HG02938 (cell line): ENCODE measurements at regions not wholly inside any gene's neighbourhood (a gene's known extent, or its start where the extent isn't known, plus 50 kb on each side); places are given as distances from the start of the nearest gene placed in this dataset.

ENCODE experiments used
- ATAC-seq: cut with Tn5 transposase; IDR thresholded peaks from one replicate; pipeline ENCODE4 v1.9.1; 2021; ENCODE audit warnings: mild to moderate bottlenecking, moderate library complexity; ENCODE audit not compliant: unreplicated experiment

DNA sequence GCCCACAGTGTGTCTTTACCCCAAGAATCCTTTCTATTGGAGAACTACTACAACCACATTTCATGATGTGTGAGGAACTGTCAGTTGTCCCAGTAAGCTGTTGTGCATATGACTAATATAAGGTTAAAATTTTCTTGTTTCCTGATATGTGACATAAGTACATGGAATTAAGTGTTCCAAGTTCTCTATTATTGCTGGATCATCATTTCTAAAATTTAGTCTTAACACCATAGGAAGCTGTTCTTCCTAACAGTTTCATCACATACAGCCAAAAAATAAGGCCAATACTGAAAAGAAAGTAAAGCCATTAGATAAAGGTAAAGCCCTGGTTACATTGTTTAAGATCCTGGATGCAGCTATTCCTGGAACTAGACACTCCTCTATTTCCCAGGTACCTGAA lies 620.9 kb upstream of the CDH8 start:
- no peak for ATAC-seq

DNA sequence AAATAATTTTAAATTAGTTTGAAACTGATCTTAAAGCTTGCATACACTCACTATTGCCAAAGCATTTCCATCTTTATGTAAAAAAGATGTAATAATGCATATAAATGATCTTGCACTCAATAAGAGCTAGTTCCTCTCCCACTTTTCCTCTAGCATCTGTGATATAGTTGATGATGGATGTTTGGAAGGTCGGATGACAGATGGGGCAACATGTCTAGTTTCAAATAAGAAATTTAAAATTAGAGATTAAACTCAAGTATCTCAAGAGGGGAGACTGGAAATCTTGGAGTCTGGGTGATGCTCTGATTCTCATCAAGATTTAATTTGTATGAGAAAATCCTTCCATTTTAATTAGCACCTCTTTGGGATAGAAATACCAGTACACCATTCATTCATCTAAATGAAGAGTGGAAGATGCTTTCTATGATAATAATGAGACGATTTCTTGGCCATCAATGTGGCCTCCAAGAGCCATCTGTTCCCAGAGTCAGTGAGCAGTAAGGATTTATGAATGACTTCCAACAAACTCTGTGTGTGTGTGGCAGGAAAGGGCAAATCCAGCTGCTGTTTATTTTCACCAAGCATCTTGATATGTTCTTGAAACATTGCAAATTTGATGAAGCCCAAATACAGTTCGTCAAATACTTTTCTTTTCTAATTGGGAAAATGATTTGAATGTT lies 616.3 kb upstream of the CDH8 start:
- no peak for ATAC-seq

DNA sequence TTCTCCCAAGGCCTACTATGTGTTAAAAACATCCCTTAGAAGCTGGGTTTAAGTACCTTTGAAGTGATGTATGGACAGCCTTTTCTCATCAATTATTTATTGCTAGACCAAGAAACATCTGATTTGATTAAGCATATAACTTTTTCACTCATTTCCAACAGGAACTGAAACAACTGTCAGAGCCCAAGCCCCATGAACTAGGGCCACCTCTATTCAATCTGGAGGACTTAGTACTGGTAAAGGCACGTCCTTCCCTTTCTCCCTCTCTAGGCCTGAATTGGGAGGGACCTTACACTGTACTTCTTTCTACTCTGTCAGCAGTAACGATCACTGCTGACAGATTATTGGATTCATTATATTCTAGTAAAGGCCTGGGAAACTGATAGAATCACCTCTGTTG lies 612.0 kb upstream of the CDH8 start:
- ATAC-seq: no peak

DNA sequence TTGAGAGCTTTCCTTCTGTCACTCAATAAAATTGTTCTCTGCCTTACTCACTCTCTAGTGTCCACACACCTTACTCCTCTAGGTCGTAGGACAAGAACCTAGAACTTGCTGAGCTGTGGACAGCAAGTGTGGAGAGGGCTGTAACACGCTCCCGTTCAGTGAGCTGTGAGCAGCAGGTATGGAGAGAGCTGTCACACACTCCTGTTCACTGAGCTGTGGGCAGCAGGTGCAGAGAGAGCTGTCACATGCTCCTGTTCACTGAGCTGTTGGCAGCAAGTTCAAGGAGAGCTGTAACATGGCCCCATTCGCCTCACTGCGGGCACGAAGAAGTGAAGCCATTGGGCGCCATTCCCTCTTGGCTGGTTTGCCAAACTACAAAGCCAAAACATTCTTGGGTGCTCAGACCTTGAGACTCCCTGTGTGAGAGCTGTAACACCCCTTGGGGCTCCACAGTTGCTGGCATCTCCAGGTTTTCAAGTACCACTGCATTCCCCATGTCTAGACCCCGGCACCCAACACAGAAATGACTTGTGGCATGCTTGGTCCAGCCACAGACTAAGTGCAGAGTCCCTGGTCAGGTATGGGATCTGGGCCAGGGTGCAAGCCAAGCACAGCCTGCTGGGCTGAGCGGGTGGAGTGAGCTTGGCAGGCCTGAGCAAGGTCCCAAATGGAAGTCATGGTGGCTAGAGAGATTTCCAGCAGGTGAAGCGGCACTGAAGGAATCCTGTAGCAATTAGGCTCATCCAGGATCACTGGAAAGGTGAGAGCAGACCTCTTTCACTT lies 608.0 kb upstream of the CDH8 start:
- no peak for ATAC-seq

DNA sequence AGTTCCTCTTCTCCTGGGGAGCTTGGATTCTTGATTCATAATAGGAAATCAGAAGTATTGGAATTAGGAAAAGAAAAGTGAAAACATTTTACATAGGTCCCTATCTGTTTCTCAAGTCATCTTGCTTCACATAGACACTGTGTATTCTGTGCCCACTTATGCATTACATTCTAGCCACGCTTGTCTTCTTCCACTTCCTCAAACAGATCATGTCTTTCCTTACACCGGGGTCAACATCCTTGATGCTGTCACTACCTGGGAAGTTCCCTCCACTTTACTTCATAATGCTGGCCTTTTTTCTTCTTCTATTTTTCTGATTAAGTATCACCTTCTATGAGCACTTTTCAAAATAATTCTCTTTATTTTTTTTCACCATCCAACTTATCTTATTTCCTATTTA lies 606.4 kb upstream of the CDH8 start:
- ATAC-seq: no peak

DNA sequence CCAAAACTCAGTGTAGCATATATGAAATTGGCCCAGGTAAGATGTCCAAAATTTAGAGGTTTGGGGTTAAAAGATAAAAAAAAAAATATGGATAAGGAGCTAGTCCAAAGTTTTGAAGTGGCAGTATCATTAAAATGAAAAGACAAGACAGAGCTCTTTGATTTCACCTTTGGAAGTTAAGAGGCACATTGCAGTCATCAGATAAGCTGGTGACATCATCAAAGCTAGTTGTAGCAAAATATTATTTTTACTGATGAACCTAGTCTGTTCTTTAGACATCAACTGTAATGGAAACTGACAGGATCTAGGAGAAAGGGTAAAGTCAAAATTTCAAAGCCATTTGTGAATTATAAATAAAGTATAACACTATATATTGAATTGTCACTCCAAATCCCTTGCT lies 603.7 kb upstream of the CDH8 start:
- no peak for ATAC-seq

DNA sequence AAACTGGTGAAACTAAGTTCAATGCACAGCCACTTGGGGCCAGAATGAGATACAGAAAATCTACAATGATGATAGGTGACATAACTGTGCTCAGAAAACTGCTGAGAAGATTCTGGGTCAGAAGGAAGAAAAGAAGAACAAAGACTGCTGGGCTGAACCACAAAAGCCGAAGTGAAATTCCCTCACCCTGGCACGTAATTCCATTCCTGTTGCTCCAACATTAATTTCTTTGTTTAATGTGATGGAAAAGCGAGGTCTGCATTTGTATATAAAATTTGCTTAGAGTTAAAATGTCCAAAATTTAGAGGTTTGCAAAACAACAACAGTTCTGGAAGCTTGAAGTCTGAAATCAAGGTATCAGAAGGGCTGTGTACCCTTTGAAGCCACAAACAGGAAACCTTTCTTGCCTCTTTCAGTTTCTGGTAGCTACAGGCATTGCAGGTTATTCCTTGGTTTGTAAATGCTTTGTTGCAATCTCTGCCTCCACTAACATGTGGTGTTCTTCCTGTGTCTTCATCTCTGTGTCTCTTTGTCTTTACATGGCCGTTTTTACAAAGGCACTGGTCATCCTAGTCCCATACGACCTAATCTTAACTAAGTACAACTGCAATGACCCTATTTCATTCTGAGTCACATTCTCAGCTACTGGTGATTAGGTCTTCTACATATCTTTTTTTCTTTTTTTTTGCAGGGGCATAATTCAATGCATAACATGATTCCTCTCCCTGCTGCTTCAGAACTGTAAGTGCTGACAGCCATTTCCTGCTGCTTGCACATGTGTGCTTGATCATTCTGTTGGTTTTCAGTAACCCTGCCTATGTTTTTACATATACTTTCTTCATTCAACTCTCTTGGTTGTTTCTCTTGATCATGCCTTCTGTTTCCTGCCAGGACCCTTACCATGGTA lies 603.0 kb upstream of the CDH8 start:
- peak; percentile 80 for ATAC-seq

DNA sequence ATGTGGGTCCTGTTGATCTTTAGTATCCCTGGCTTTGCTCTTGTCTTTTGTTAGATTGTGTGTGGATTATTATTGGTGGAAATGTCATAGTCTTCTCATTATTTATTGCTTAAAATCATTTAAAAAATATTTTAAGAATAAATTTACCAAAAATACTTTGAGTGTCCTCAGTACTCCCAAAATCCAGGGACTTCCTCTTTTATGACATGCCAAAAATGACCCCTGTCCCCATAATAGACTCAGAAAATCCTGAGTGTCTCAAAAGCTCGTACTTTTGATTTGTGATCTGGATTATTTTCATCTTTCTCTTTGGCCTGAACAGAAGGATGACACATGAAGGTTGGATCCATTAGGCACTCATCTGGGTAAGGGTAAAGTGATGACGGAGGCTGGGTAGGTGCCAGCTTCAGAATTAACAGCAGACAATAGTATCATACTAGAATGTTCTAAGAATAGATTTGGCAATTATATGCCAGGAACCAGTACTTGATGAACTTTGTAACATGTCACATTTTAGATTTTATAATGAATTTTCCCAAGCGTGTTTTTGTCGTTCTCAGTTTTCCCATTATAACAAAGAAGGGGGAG lies 602.2 kb upstream of the CDH8 start:
- no peak for ATAC-seq

DNA sequence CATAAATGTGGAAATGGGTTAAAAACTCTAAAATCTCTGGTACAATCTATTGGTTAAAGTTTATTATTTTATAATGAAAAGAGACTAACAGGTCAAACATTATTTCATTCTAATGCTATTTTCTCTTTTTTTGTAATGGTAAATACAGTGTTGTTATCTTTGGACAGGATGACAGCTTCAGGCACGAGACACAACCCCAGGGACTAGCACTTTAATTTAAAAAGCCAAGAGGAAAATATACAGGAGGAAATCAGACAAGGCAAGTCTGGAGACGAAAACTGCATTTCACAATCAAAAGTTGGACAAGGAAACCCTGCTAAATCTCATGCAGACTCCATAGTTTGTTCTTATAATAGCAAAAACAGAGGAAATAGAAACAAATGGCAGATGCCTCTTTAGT lies 589.1 kb upstream of the CDH8 start:
- no peak for ATAC-seq

DNA sequence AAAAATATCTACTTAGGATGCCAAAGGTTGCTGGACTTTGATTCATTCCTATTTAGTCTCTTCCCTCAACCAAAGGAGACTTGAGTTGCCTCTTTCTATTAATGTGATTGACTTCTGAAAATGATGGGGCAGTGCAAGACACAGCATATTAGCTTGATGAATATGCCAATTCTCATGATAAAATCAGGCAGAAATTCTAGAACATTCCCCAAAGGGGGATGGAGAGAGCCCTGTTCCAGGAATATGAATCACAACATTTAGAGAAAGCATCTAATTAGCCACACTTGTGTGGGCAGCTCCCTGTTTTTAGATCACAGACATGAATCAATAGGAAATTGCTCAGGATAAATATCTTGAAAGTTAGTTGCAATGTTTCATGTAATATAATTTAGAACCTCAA lies 584.0 kb upstream of the CDH8 start:
- no peak for ATAC-seq

DNA sequence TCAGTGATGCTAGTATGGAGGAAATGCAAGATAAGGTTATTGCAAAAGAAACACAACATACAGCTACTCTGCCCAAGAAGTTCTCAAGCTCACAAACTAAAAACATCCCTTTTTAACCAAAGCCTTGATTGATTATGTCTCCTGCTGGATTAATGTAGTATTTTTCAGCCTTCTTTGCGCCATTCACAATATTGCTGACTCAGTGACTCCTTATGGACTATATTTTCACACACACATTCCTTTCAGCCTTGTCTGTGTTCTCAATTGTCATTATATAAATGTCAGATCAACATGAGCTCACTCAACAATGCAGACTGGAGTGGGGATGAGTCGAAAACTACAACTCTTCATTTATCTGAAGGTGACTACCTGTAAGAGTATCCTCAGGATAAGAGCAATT lies 579.3 kb upstream of the CDH8 start:
- ATAC-seq: no peak

DNA sequence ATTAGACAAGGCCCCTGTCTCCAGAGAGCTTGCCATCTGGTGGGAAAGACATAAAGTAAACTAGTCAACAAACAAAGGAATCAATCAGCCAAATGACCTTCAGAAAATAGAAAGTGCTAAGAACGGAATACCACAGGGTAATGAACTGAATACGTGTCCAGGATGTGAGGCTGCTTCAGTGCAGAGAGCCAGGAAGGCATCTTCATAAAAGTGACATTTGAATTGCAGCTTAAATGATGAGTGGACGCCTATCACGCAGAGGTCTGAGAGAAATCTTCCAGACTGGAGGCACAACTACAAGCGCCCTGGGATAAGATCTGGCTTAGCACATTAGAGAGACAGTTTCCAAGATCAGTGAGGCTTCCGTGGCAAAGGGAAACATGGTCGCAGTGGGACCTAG lies 574.1 kb upstream of the CDH8 start:
- no peak for ATAC-seq

DNA sequence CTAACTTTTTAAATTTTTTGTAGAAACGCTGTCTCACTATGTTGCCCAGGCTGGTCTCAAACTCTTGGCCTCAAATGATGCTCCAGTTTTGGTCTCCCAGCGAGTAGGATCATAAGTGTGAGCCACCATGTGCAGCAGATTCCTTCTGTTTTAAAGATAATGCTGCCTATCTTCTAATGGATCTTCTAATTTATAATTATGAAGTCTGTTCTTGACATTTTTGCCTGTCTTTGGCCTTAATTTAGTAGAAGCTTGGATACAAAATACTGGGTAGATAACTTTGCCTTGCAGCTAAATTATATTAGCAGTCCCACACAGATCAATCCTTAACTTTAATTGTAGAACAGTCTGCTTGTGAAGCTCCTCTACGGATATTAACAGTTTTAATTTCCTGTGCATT lies 566.6 kb upstream of the CDH8 start:
- ATAC-seq: no peak

DNA sequence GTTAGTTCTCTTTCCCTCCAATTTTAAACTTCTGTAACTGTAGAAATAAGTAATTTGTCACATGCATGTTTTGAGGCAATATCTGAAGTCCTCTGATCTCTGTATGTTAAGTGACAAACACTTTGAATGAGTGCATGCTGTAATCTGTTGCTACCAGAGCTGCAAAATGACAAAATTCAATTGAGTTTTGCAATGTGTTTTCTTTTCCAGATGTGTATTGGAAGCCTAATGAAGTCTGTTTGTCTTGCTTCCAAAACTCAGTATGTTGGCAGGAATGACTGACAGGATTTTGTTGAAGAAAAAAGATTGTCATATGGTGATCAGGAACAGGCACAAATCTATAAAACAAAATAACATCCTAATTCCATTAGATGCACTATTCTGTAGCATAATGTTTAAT lies 561.6 kb upstream of the CDH8 start:
- no peak for ATAC-seq

DNA sequence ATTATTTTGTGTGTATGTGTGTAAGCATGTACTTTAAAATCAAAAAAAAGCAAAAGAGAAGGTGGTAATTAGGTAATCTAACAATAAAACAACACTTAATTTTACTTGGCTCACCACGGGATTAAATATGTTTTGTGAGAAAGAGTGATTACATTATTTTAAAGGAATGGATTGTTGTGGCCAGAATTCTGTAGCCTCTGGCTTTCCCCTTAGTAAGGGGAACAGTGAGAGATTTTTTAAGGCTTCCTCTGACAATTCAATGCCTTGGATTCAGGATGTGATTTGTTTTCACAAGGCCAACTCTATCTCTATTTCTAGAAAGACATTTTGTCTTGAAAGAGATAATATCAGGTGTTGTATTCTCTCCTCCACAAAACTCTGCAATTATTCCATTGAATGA lies 560.3 kb upstream of the CDH8 start:
- no peak for ATAC-seq

DNA sequence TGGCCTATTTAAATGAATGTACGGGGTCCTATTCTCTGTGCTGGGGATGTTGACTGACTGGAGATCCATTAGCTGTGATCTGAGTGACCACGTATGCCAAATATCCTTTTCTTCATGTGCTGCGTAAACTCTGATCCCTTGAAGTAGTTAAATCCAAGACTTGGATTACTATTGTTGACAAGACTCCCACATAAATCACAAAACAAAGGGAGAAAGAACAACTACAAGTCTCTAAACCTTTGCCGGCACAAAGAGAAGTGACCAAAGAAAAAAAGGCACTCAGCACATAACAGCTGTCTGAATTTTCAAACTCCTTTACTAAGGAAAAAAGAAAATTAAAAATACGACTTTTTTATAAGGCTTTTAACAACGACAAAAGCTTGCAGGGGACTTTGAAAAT lies 559.9 kb upstream of the CDH8 start:
- no peak for ATAC-seq

DNA sequence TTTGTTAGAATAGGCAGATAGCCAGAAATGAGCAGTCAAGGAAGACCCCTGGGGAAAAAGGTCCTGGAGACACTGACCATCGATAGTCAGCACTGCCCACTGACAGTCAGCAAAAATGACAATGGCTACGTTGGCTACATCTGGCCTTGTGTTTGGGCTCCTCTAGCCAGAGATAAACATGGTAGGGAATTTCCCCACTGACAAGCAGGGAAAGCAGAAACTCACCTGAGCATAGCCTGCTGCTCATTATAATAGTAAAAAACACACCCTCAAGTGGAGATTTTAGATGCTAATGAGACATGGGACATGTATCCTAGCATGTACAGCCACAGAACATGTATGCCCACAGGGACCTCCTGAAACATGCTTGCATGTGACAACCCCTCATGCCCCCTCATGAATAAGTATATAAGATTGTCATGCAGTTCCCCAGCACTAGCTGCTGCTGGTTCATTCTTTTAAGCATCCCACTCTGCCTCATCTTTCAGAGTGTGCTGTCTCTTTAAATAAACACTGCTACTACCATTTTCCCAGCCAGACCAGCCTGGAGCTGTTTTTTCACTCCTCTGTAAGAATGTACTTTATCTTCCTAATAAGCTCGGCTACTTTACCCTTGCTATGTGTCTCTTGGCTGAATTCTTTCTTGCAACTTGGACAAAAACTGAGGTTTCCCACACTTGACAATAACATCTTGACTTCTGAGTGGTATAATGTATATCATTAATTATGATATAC lies 550.1 kb upstream of the CDH8 start:
- ATAC-seq: no peak

DNA sequence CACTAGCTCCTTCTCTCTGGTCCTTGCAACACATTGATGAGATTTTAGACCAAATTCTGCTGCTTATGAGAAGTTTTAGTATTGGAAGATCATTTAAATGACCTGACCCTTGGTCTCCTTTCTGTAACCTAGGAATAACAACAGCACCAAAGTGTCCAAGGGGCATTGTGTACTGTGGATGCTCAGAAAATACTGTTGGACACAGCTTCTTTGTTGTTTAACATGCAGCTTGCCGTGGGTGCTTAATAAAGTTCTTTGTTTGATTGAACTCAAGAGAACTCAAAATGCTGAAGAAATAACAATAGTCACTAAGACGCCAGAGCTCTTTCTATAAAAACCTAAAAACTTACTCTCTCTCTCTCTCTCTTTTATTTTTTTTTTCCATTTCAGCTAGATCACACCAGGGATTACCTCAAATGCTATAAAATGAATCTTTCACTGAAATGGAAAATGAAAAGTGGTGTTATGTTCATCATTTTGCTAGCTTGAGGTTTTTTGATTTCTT lies 548.9 kb upstream of the CDH8 start:
- no peak for ATAC-seq

DNA sequence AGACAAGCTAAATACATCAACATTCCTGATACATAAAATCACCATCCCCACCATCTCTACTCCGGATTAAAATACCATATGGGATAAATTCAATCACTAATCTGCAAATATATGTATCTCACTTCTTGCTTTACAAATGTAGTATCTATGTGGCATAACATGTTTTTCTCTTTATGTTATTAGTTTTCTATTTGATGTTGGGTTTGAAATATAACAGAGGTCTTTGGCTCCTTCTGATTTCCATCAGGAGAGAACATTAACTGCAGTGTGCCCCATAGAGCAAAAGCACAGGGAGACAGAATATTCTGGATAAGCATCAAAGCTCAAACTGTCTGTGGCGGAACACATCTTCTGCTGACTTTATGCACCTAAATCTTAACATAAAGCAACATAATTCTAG lies 547.2 kb upstream of the CDH8 start:
- no peak for ATAC-seq

DNA sequence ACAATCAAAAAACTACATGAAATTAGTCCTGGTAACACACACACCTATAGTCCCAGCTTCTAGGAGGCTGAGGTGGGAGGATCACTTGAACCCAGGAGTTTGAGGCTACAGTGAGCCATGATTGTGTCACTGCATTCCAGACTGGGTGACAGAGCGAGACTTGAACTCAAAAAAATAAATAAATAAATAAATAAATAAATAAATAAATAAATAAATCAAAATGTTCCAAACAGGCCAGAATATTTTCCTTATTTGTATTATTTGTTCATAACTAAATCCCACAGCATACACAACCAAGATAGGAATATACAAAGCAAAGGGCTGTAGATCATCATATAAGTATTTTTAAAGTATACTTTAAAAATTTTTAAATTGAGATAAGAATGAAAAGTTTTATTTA lies 537.2 kb upstream of the CDH8 start:
- no peak for ATAC-seq

DNA sequence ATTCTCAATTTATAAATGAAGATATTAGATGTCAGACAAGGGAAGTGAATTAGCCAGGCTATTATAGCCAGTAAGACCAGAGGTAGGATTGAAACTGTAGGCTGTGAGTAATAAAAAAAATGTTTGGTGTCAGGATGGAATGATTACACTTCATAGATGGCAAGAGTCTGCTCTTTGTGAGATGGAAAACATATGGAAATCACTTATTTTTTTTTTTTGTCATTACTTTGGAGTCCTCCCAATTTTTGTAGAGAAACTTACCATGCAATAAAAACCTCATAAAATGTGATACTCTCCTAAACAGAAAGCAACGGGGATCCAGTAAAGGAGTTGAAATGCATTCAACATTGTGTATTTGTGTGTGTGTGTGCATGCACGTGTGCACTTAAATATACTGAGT lies 532.7 kb upstream of the CDH8 start:
- ATAC-seq: no peak
